ENCODE measurements at regions not wholly inside any gene's neighbourhood (a gene's known extent, or its start where the extent isn't known, plus 50 kb on each side); places are given as distances from the start of the nearest gene placed in this dataset.

- TF ChIP-seq REST (IDR thresholded peaks at IDR 0.05; ENCODE audit: insufficient replicate concordance, low read depth) (no peak), CTCF (IDR thresholded peaks at IDR 0.05; ENCODE audit: insufficient read depth, low read length) (no peak), POLR2AphosphoS5 (IDR thresholded peaks at IDR 0.05; ENCODE audit: low read depth) (no peak), GABPA (IDR thresholded peaks at IDR 0.05; ENCODE audit: low read depth) (no peak), SPI1 (IDR thresholded peaks at IDR 0.05; ENCODE audit: borderline replicate concordance, low read depth) (no peak)
- Histone ChIP-seq H3K4me3 (replicated peaks; ENCODE audit: insufficient read depth, low read length) (no peak overlapping the region), H3K27me3 (ENCODE audit: insufficient read depth, poor library complexity, severe bottlenecking) (peaks cover 2% of the 10 kb centered on the region), H3K27ac (replicated peaks) (no peak overlapping the region)
- no peak for DNase-seq (ENCODE audit: low read depth in 1 of 2, low spot score in 1 of 2)
Observed at GRCh38 chr2:180662521-180662920, 317.9 kb upstream of the UBE2E3 start.

GRCh38 chr2:180661686-180662030 lies 318.7 kb upstream of the UBE2E3 start:
- H3K27me3 ChIP-seq (ENCODE audit: insufficient read depth, poor library complexity, severe bottlenecking) = peaks cover 2% of the 10 kb centered on the region
- H3K27ac ChIP-seq (replicated peaks) = no peak overlapping the region
- no peak overlapping the region for H3K4me3 ChIP-seq (replicated peaks; ENCODE audit: insufficient read depth, low read length)
- DNase-seq (ENCODE audit: low read depth in 1 of 2, low spot score in 1 of 2) = no peak
- TF ChIP-seq REST (IDR thresholded peaks at IDR 0.05; ENCODE audit: insufficient replicate concordance, low read depth) (no peak), GABPA (IDR thresholded peaks at IDR 0.05; ENCODE audit: low read depth) (no peak), SPI1 (IDR thresholded peaks at IDR 0.05; ENCODE audit: borderline replicate concordance, low read depth) (no peak), POLR2AphosphoS5 (IDR thresholded peaks at IDR 0.05; ENCODE audit: low read depth) (no peak), CTCF (IDR thresholded peaks at IDR 0.05; ENCODE audit: insufficient read depth, low read length) (no peak)

GRCh38 chr2:180660881-180661685 lies 319.3 kb upstream of the UBE2E3 start:
- TF ChIP-seq SPI1 (IDR thresholded peaks at IDR 0.05; ENCODE audit: borderline replicate concordance, low read depth) (no peak), REST (IDR thresholded peaks at IDR 0.05; ENCODE audit: insufficient replicate concordance, low read depth) (no peak), CTCF (IDR thresholded peaks at IDR 0.05; ENCODE audit: insufficient read depth, low read length) (no peak), GABPA (IDR thresholded peaks at IDR 0.05; ENCODE audit: low read depth) (no peak), POLR2AphosphoS5 (IDR thresholded peaks at IDR 0.05; ENCODE audit: low read depth) (no peak)
- Histone ChIP-seq H3K27me3 (ENCODE audit: insufficient read depth, poor library complexity, severe bottlenecking) (peaks cover 2% of the 10 kb centered on the region), H3K27ac (replicated peaks) (no peak overlapping the region), H3K4me3 (replicated peaks; ENCODE audit: insufficient read depth, low read length) (no peak overlapping the region)
- DNase-seq (ENCODE audit: low read depth in 1 of 2, low spot score in 1 of 2) = no peak
